ENCODE measurements at regions not wholly inside any gene's neighbourhood (a gene's known extent, or its start where the extent isn't known, plus 50 kb on each side); places are given as distances from the start of the nearest gene placed in this dataset.

- TF ChIP-seq CTCF (IDR thresholded peaks at IDR 0.05) (no peak), EZH2 (IDR thresholded peaks at IDR 0.05) (no peak), EZH2phosphoT487 (IDR thresholded peaks at IDR 0.05) (no peak)
Observed at GRCh38 chr16:47855431-47855830, 300.4 kb downstream of the ABCC12 start.
